ENCODE measurements at regions not wholly inside any gene's neighbourhood (a gene's known extent, or its start where the extent isn't known, plus 50 kb on each side); places are given as distances from the start of the nearest gene placed in this dataset.
A peak's percentile ranks its signal among the peaks of the same experiment; 100 is the strongest.

- H3K27me3 ChIP-seq = no peaks in the 10 kb centered on the region
- H3K4me1 ChIP-seq = peaks cover 16 to 26% of the 10 kb centered on the region in 2 donors
- no peaks in the 10 kb centered on the region for H3K9me3 ChIP-seq
- H3K4me3 ChIP-seq = peak overlapping the region; percentile 0 to 9
- peak; percentile 68 to 79 for DNase-seq
- TF ChIP-seq CTCF (IDR thresholded peaks at IDR 0.05) = no peak
- no peak for TF ChIP-seq POLR2A (IDR thresholded peaks at IDR 0.05)
- intact Hi-C loops (cut with DNase I; ENCODE audit: low total_unique reads) = no loop called here
- peak overlapping the region; percentile 75 to 86 for H3K27ac ChIP-seq
- no peaks in the 10 kb centered on the region for H3K36me3 ChIP-seq
Measured at GRCh38 chr3:72177075-72178050, 392.4 kb upstream of the PROK2 start.

GRCh38 chr3:72176537-72177041 lies 391.6 kb upstream of the PROK2 start:
- Histone ChIP-seq H3K36me3 (no peaks in the 10 kb centered on the region), H3K9me3 (no peaks in the 10 kb centered on the region), H3K27ac (peak overlapping the region; percentile 75 to 86), H3K27me3 (no peaks in the 10 kb centered on the region), H3K4me3 (no peak overlapping the region), H3K4me1 (peaks cover 16 to 26% of the 10 kb centered on the region in 2 donors)
- no peak for DNase-seq
- intact Hi-C loops (cut with DNase I; ENCODE audit: low total_unique reads) = no loop called here
- TF ChIP-seq CTCF (IDR thresholded peaks at IDR 0.05) = no peak
- no peak for TF ChIP-seq POLR2A (IDR thresholded peaks at IDR 0.05)

GRCh38 chr3:72175296-72175858 lies 390.4 kb upstream of the PROK2 start:
- Histone ChIP-seq H3K27ac (peak overlapping the region; percentile 85 to 86), H3K36me3 (no peaks in the 10 kb centered on the region), H3K9me3 (no peaks in the 10 kb centered on the region), H3K4me3 (no peak overlapping the region), H3K4me1 (peaks cover 24 to 26% of the 10 kb centered on the region in 2 donors), H3K27me3 (no peaks in the 10 kb centered on the region)
- TF ChIP-seq CTCF (IDR thresholded peaks at IDR 0.05) (no peak), POLR2A (IDR thresholded peaks at IDR 0.05) (no peak)
- DNase-seq = no peak
- intact Hi-C loops (cut with DNase I; ENCODE audit: low total_unique reads) = no loop called here

- Histone ChIP-seq H3K4me1 (peaks cover 24 to 26% of the 10 kb centered on the region in 2 donors), H3K27ac (peak overlapping the region; percentile 85 to 86)
- intact Hi-C loops (cut with DNase I; ENCODE audit: low total_unique reads) = no loop called here
Measured at GRCh38 chr3:72174890-72175289, 389.9 kb upstream of the PROK2 start.

More at GRCh38 chr3:72174890-72175289, 389.9 kb upstream of the PROK2 start:
- no peaks in the 10 kb centered on the region for H3K36me3 ChIP-seq
- H3K4me3 ChIP-seq = no peak overlapping the region
- no peaks in the 10 kb centered on the region for H3K9me3 ChIP-seq
- H3K27me3 ChIP-seq = no peaks in the 10 kb centered on the region
- TF ChIP-seq CTCF (IDR thresholded peaks at IDR 0.05) = no peak
- TF ChIP-seq POLR2A (IDR thresholded peaks at IDR 0.05) = no peak
- no peak for DNase-seq
